ENCODE measurements at regions not wholly inside any gene's neighbourhood (a gene's known extent, or its start where the extent isn't known, plus 50 kb on each side); places are given as distances from the start of the nearest gene placed in this dataset.
A peak's percentile ranks its signal among the peaks of the same experiment; 100 is the strongest.

- intact Hi-C loops (cut with DNase I), result no loop called here
- Histone ChIP-seq H3K4me3 (no peak overlapping the region), H3K27me3 (no peaks in the 10 kb centered on the region), H3K36me3 (no peaks in the 10 kb centered on the region), H3K4me1 (no peaks in the 10 kb centered on the region), H3K27ac (no peak overlapping the region), H3K9me3 (peaks cover 0 to 2% of the 10 kb centered on the region in 2 donors)
- peak in 2 of 4 donors; percentile 39 to 76 for DNase-seq
- peak; percentile 94 for ATAC-seq
- TF ChIP-seq, protein P1, sequence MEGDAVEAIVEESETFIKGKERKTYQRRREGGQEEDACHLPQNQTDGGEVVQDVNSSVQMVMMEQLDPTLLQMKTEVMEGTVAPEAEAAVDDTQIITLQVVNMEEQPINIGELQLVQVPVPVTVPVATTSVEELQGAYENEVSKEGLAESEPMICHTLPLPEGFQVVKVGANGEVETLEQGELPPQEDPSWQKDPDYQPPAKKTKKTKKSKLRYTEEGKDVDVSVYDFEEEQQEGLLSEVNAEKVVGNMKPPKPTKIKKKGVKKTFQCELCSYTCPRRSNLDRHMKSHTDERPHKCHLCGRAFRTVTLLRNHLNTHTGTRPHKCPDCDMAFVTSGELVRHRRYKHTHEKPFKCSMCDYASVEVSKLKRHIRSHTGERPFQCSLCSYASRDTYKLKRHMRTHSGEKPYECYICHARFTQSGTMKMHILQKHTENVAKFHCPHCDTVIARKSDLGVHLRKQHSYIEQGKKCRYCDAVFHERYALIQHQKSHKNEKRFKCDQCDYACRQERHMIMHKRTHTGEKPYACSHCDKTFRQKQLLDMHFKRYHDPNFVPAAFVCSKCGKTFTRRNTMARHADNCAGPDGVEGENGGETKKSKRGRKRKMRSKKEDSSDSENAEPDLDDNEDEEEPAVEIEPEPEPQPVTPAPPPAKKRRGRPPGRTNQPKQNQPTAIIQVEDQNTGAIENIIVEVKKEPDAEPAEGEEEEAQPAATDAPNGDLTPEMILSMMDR (IDR thresholded peaks at IDR 0.05), result peak; percentile 25 to 43
These were observed 917.6 kb upstream of the ACVR2A start for GRCh38 chr2:146927080-146927711.

GRCh38 chr2:146918280-146918679 lies 926.5 kb upstream of the ACVR2A start:
- no peak for DNase-seq
- H3K4me1 ChIP-seq, result no peaks in the 10 kb centered on the region
- H3K9me3 ChIP-seq, result peaks cover 0 to 2% of the 10 kb centered on the region in 2 donors
- no peak for ATAC-seq
- H3K27ac ChIP-seq, result no peak overlapping the region
- TF ChIP-seq, protein P1 (IDR thresholded peaks at IDR 0.05), result no peak
- H3K4me3 ChIP-seq, result no peak overlapping the region
- H3K27me3 ChIP-seq, result no peaks in the 10 kb centered on the region
- intact Hi-C loops (cut with DNase I), result no loop called here
- H3K36me3 ChIP-seq, result no peaks in the 10 kb centered on the region

DNA sequence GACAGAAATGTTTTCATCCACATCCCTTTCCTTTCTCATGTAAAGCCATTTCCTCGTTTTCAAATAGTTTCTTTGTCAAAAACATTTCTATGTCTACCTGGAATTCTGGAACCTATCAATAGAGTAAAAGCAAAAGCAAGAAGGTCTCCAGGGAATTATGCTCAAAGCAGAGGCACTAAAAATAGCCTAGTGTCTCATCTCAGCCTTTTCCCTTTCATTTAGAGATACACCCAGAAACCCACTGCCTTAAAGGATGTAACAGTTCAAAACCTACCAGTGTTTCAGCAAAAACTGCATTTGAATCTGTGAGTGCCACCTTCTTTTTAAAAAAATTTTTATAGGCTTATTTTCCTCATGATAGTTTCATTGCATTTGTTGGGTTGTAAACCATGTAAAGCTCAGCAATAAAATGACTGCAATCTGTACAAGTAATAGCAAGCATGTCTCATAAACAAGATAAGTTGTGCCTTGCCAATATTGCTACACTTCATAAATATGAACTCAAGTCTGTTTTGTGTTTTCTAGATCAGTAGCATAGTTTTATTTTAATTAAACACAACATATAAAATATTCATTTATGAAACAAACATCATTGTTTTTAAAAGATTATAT lies 927.3 kb upstream of the ACVR2A start:
- no peak for DNase-seq
- no peak overlapping the region for H3K4me3 ChIP-seq
- H3K27ac ChIP-seq, result no peak overlapping the region
- ATAC-seq, result no peak
- H3K27me3 ChIP-seq, result no peaks in the 10 kb centered on the region
- no peaks in the 10 kb centered on the region for H3K4me1 ChIP-seq
- TF ChIP-seq, protein P1 (IDR thresholded peaks at IDR 0.05), result no peak
- no peaks in the 10 kb centered on the region for H3K36me3 ChIP-seq
- H3K9me3 ChIP-seq, result no peaks in the 10 kb centered on the region
- intact Hi-C loops (cut with DNase I), result no loop called here

DNA sequence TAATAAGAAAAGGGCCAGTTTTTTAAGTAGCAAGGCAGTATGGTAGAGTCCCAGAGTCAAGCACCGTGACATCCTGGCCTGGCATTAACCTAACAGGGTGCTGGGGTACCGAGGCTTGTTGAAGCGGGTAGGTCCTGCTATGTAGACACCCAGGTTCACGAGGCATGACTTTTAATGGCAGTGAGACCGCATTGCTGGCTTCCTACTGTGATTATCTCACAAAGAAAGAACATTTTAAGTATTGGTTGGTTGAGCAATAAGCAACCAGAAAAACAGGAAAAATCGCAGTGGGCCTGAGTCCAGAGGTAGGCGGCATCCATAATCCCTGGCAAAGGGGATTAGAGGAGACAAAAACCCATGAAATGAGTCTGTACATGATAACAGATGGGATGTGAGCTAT lies 927.9 kb upstream of the ACVR2A start:
- H3K27ac ChIP-seq, result no peak overlapping the region
- H3K27me3 ChIP-seq, result no peaks in the 10 kb centered on the region
- no peaks in the 10 kb centered on the region for H3K9me3 ChIP-seq
- TF ChIP-seq, protein P1 (IDR thresholded peaks at IDR 0.05), result no peak
- intact Hi-C loops (cut with DNase I), result no loop called here
- DNase-seq (no peak), ATAC-seq (no peak)
- no peak overlapping the region for H3K4me3 ChIP-seq
- no peaks in the 10 kb centered on the region for H3K36me3 ChIP-seq
- H3K4me1 ChIP-seq, result no peaks in the 10 kb centered on the region

GRCh38 chr2:146913476-146913875 lies 931.4 kb upstream of the ACVR2A start:
- DNase-seq, result no peak
- Histone ChIP-seq H3K36me3 (no peaks in the 10 kb centered on the region), H3K27ac (no peak overlapping the region), H3K27me3 (no peaks in the 10 kb centered on the region), H3K4me3 (no peak overlapping the region), H3K4me1 (no peaks in the 10 kb centered on the region), H3K9me3 (peaks cover 0 to 4% of the 10 kb centered on the region in 2 donors)
- no peak for ATAC-seq
- TF ChIP-seq, protein P1 (IDR thresholded peaks at IDR 0.05), result no peak
- intact Hi-C loops (cut with DNase I), result no loop called here

Measured in left lung (tissue), 4 donors.